ENCODE measurements at regions not wholly inside any gene's neighbourhood (a gene's known extent, or its start where the extent isn't known, plus 50 kb on each side); places are given as distances from the start of the nearest gene placed in this dataset.
"Not testable (repeated sequence)": the region's sequence is repeated elsewhere in the genome, so short reads cannot be mapped to it uniquely, and the experiment has no call there.

GRCh38 chr15:62324382-62324781 lies 159.3 kb upstream of the C2CD4B start:
- DNase-seq (ENCODE audit: low read depth) = no peak

- DNase-seq (ENCODE audit: low read depth) = no peak
These were observed 160.5 kb upstream of the C2CD4B start for GRCh38 chr15:62325597-62325996.

DNA sequence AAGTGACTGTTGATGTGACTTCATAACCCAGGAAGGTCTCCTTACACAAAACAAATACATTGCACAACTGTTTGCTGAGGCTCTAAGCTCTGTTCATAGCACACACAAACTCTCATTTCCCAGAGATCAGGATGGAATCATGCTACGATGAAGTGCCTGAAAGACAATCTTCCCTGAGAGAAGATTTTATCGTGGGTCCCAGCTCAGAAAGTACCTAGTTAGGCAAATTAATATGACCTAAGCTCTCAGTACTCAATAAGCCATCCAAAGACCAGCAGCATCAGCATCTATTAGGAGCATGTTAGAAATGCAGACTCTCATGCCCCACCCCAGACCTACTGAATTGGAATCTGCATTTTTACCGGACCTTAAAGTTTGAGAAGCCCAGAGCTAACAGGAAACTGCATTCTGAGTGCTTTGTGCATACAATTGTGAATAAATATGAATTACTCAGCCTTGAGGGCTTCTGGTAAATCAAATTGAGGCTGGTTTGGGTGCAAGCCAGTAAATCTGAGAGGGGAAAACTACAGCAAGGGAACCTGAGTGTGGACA lies 161.5 kb upstream of the C2CD4B start:
- no peak for DNase-seq (ENCODE audit: low read depth)

DNA sequence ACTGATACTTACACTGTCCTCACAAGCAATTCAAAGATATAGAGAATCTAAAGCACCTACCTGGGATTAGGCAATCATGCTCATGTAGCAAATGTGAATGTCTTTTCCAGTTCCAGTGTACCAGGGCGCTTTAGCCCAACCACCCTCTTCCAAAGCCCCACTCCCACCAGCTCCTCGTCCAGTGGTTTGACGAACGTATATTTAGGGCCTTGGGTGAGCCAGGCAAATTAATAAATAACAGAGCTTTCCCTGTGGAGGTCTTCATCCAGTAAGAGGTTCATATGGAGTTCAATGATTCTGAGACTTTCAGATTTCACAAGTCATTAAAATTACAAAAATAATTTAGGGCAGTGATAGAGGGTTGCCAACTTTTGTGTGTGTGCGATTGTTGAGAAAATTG lies 162.3 kb upstream of the C2CD4B start:
- no peak for DNase-seq (ENCODE audit: low read depth)

GRCh38 chr15:62332472-62332871 lies 167.4 kb upstream of the C2CD4B start:
- DNase-seq (ENCODE audit: low read depth) = not testable (repeated sequence)

GRCh38 chr15:62334536-62334935 lies 169.5 kb upstream of the C2CD4B start:
- no peak for DNase-seq (ENCODE audit: low read depth)

- DNase-seq (ENCODE audit: low read depth) = no peak
These were observed 172.8 kb upstream of the C2CD4B start for GRCh38 chr15:62337934-62338333.

- DNase-seq (ENCODE audit: low read depth) = no peak
These were observed 173.4 kb upstream of the C2CD4B start for GRCh38 chr15:62338497-62338896.

GRCh38 chr15:62342959-62343358 lies 177.9 kb upstream of the C2CD4B start:
- no peak for DNase-seq (ENCODE audit: low read depth)

- no peak for DNase-seq (ENCODE audit: low read depth)
These were observed 178.3 kb upstream of the C2CD4B start for GRCh38 chr15:62343397-62343796.

DNA sequence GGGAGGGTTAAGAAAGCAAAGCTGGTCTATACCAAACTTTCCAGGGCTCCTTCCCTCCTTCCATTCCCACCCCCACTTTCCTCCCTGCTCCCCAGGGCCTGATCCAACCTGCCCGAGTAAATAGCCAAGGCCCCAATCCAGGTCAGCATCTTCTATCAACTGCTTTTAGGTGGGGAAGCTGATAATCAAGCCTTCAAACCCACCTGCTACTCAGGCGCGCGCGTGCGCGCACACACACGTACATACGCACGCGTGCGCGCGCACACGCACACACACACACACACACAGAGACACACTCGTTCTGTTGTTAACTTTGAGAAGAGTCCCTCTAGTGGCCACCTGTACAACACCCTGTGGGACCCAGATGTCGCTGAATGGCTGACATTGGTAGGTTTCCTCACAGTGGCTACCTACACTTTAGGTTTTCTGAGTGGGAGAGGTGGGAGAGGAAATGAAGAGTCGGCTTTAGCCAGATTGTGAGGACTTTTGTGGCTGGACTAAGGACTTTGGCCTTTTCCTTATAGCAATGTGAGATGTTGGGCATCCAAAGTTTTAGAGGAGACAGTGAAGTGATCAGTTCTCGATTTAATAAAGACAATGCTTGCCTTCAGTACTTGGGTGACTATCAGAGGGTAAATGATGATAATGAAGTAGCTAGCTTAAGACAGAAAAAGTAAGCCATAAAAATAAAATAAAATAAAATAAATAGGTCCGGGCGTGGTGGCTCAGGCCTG lies 179.9 kb upstream of the C2CD4B start:
- peak; percentile 17 for DNase-seq (ENCODE audit: low read depth)

- DNase-seq (ENCODE audit: low read depth) = no peak
These were observed 181.1 kb upstream of the C2CD4B start for GRCh38 chr15:62346168-62346567.

DNA sequence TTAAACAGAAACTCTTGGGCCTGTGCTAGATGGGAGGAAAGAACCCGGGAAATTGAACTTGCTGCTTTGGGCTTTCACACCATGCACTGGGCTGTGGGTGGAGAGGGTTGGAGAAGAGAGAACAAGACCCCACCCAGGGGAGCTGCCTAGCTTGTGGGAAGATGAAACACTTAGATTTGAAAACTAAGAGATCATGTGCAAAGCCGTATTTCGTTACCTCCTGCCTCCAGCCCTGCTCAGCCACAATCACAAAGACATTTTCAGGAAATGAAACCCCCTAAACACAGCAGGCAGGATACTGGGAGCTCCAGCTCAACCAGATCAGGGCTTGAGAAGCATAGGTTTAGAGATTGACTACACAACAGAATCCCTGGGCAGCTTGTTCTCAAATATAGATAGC lies 183.0 kb upstream of the C2CD4B start:
- DNase-seq (ENCODE audit: low read depth) = no peak

DNA sequence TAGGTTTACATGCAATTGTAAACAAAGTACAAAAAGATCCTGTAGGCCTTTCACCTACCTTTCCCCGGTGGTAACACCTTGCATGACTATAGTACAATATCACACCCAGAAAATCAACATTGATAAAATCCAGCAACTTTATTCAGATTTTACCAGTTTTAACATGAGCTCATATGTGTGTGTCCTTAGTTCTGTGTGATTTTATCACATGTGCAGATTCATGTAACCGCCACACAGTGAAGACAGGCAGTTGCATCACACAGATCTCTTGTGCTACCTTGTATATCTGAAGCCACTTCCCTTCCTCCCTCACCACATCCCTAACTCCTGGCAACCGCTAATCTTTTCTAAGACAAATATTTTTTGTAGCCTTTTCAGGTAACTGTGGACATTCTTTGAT lies 183.5 kb upstream of the C2CD4B start:
- no peak for DNase-seq (ENCODE audit: low read depth)

- no peak for DNase-seq (ENCODE audit: low read depth)
These were observed 187.7 kb upstream of the C2CD4B start for GRCh38 chr15:62352817-62353216.

DNA sequence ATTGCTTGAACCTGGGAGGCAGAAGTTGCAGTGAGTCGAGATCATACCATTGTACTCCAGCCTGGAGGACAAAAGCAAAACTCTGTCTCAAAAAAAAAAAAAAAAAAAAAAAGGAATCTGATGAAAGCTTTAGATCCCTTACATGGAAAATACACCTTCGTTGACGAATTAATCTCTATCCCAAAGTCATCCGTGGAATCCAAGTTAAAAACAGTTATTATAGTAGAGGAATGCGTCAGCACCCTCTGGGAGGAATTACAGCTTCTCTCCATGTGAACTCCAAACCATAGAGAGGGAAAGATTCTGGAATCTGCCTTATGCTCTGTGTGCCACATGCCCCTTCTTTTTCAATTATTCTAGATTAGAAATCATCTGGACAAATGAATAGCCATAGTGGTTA lies 192.3 kb upstream of the C2CD4B start:
- no peak for DNase-seq (ENCODE audit: low read depth)

GRCh38 chr15:62359416-62359815 lies 194.3 kb upstream of the C2CD4B start:
- no peak for DNase-seq (ENCODE audit: low read depth)

DNA sequence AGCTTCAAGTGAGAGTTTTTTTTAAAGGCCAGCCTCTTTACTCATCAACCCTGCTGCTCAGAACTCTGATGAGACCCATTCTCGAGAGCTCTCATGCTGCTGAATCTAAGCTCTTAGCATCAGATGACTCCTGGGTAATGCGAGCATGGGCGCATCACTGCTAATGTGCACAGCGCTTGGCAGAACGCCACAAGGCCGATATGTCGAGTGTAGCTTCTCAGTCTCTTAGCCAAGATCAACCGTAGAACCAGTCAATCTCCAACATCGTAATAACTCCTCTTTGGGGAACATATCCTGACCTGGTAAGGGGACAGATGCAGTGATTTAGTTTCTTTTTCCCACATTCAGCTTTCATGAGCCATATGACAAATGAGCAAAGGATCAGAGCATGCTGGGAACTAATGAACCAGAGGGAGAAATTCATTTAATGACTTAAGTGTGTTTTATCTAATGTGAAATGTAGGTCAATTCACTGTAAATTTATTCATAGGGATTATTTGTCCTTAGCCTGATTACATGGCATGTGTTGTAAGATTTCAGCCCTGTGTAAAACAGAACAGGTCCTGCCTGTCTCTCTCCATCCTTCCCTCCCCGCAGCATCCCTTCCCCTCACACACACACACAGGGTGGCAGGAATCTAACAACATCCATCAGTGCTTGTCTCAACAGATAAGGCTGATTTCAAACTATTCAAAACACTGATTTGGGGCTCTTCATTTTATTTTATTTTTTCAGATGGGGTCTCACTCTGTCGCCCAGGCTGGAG lies 195.4 kb upstream of the C2CD4B start:
- DNase-seq (ENCODE audit: low read depth) = no peak

DNA sequence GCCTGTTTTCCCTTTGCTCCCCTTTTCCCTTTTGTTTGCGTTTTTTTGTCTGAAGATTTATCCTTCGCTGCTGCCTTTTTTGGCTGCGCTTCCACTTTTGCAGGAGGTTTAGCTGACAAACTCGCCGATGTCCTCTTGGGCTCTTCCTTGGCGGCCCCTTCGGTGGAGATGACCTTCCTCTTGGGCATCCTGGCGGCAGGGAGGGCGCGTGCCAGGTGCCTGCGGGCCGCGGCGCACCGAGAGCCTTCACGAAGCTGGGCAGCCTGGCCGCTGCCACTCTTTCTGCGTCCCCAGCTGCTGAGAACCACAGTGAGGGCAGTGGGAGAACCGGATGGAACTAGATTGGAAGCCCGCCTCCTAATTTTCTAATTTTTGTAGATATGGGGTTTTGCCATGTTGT lies 197.1 kb upstream of the C2CD4B start:
- DNase-seq (ENCODE audit: low read depth) = no peak

DNA sequence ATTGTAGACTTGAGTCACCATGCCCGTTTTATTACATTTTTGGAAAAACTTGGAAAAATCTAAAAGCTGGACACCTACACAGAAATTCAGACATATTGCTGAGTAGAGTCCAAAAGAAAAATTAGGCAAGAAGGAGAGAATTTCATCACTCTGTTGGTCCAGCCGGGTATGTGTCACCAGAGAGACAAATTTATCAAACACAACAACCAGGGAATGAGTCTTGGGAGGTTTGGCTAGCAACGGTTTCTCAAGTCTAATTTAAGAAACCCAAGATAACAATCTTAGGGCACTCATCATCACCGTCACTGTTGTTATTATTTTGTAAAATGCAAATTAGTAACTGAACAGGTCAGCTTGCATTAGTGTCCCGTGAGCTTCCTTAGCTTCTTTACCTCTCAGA lies 197.5 kb upstream of the C2CD4B start:
- DNase-seq (ENCODE audit: low read depth) = no peak

DNA sequence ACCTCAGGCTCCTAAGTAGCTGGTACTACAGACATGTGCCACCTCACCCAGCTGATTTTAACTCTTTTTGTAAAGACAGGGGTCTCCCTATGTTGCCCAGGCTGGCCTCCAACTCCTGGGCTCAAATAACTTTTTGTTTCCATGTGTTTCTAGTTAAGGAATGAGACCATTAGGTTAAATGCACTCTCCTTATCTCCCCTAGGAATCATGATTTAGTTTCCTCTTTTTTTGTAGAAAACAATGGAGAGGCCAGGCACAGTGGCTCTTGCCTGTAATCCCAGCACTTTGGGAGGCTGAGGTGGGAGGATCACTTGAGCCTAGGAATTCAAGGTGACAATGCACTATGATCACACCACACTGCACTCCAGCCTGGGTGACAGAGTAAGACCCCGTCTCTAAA lies 198.8 kb upstream of the C2CD4B start:
- no peak for DNase-seq (ENCODE audit: low read depth)

DNA sequence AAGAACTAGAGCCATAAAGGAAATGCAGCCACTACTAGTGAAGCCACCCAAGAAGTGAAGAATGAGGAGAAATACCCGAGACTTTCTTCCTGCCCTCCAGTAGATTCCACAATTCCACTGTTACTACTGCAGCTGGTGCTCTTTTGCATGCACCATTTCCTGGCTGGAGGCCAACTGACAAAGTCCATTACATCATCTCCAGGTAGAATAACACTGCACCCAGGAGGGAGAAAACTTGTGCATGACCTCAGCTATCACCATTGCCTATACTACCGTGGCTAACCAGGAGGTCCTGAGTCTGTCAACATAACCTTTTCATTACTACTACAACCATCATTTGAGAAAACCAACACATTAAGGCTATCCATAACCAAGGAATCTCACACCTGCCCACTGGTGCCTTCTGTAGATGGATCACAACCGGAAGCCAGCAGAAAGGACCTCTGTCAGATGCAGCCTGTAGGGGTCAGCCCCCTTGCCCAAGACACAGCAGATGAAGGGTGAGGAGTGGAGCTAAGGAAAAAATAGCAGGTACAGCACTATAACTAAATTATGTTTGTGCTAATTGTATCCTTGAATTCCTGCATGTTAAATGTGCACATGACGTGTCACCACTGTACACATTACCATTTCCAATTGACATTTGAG lies 200.8 kb upstream of the C2CD4B start:
- no peak for DNase-seq (ENCODE audit: low read depth)

DNA sequence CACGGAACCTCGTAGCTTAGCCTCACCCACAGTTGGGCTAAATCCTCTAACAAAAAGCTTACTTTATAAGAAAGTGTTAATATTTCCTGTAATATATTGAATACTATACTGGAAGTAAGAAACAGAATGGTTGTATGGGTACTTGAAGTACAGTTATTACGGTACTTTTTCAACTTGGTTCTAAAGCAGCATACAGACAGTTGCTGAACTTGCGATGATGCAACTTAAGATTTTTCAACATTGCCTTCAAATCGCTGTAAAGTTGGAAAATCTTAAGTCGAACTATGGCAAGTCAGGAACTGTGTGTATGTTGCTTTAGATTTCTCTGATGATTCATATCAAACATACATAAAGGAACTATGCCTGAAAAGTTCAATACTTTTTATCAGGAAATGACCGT lies 204.4 kb upstream of the C2CD4B start:
- no peak for DNase-seq (ENCODE audit: low read depth)

Measured in stimulated activated CD8-positive, alpha-beta memory T cell treated with anti-CD3 and anti-CD28 coated beads, Interleukin-12 subunit alpha, Interleukin-12 subunit beta, amount 100 ng/mL, for 1 hour (primary cell).